AG09309 (cell line): ENCODE measurements at regions not wholly inside any gene's neighbourhood (a gene's known extent, or its start where the extent isn't known, plus 50 kb on each side); places are given as distances from the start of the nearest gene placed in this dataset.

Source experiments
- DNase-seq: peaks from one replicate; pipeline ENCODE4 v3.0.0-alpha.2; 2010; ENCODE audit warnings: low read depth
- H3K4me3 ChIP-seq: 2 replicates; pipeline ENCODE4 v1.5.1; 2011; ENCODE audit warnings: mild to moderate bottlenecking, low read depth, low read length, moderate library complexity; ENCODE audit not compliant: control insufficient read depth
- TF ChIP-seq, protein P1 (sequence below): IDR thresholded peaks from 2 replicates; pipeline ENCODE4 v1.5.1; 2011; ENCODE audit warnings: mild to moderate bottlenecking, low read depth, low read length, inconsistent platforms; ENCODE audit not compliant: insufficient read depth, control insufficient read depth; ENCODE audit errors: missing control alignments

DNA sequence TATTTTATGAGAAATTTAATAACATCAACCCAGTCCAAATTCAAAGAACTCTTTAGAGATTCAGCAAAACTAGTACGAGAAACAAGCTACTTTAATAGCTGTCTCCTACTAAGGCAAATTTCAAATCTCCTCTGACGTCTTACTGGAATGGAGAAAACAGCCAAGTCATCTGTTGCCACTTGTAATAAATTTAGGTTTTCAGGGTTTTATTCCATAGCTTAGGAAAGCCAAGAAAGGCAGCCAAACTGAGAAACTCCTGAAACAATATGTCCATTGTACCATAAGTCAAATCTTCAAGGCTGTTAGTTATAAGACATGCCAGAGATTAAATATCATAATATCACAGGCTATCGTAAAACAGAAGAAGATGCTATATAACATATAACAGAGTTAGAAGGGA, 524.6 kb upstream of the SETBP1 start:
- TF ChIP-seq, protein P1, sequence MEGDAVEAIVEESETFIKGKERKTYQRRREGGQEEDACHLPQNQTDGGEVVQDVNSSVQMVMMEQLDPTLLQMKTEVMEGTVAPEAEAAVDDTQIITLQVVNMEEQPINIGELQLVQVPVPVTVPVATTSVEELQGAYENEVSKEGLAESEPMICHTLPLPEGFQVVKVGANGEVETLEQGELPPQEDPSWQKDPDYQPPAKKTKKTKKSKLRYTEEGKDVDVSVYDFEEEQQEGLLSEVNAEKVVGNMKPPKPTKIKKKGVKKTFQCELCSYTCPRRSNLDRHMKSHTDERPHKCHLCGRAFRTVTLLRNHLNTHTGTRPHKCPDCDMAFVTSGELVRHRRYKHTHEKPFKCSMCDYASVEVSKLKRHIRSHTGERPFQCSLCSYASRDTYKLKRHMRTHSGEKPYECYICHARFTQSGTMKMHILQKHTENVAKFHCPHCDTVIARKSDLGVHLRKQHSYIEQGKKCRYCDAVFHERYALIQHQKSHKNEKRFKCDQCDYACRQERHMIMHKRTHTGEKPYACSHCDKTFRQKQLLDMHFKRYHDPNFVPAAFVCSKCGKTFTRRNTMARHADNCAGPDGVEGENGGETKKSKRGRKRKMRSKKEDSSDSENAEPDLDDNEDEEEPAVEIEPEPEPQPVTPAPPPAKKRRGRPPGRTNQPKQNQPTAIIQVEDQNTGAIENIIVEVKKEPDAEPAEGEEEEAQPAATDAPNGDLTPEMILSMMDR = no peak
- H3K4me3 ChIP-seq = no peak overlapping the region
- DNase-seq = no peak

DNA sequence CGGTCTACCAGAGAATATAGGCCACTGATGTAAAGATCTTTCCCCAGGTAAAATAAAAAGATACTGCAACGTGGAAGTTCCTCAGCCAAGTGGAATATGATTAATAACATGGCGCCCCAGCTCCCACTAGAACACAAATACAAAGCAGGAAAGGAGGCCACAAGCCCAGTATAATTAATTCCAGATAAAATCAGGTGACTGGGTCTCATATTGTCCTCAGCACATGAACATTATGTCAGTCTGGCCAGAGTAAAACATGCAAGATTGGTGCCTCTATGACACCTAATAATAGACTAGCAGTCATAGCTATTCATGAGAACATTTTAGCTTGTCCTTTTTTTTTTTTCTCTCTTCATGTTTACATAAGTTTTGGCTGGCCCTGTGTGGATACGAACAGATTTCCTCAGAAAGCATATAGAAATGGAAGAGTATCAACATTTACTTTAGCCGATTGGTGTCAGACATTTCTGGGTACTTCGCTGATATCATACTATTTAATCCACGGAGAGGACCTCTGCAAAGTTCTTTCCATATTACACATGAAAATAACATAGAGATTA, 523.8 kb upstream of the SETBP1 start:
- TF ChIP-seq, protein P1 = no peak
- H3K4me3 ChIP-seq = no peak overlapping the region
- no peak for DNase-seq

DNA sequence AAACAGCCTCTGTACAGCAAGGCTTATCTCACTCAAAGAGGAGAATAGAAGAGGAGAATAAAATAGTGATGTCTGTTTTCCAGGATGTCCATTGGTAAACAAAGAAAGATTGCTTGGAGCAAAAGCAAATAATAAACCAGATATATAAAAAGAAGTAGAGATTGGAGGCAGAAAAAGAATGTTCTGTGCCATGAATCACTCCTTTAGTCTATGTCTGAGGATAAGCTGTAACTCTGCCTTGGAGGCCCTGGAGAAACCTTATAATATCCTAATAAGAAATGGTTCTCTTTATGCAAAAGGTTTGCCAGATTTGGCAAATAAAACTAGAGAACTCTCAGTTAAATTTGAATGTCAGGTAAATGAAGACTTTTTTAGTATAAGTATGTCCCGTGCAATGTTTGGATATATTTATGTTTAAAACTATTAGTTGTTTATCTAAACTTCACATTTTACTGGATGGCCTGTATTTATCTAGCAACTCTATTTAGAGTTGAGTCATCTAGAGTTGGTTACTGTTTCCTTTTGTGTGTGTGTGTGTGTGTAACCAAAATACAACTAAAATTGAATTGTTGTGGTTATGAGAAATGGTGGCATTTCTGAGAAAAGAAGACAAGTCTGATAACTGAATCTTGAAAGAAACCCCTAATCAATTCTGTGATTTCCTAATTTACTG, 510.3 kb upstream of the SETBP1 start:
- TF ChIP-seq, protein P1 = no peak
- no peak for DNase-seq
- no peak overlapping the region for H3K4me3 ChIP-seq

DNA sequence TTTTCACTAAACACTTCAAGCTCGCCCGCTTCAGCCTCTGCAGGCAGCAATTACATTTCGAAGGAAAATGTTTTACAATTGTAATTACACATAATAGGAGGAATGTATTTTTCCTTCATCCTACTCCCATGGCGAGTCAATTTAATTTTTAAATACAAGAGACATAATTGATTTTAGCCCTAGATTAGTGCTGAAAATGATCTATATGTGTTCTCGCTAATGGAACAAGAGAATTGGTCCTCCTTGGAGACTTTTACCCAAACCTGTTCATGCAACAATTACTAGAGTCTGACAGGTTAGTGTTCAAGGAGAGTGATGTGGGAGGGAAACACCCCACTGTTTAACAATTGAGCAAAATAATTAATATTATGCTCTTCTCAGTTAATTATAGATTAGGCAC, 509.4 kb upstream of the SETBP1 start:
- TF ChIP-seq, protein P1 = no peak
- H3K4me3 ChIP-seq = no peak overlapping the region
- DNase-seq = no peak

DNA sequence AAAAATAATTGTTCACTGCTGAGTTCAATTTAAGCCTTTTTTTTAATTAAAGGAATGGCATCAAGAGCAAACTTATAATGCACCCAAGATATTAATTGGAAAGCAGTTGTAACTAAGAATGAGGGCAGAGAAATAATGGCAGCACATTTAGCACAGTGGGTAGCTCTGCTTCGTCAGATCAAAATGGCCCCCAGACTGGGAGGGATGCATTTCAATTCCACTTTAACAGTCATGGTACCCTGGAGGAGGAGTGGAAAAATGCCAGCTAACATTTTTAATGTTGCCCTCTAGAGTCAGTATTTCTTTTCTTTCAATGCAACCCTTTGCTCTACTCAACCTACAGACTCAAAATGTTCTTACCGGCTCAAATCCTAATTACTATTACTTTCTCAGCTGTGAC, 504.8 kb upstream of the SETBP1 start:
- TF ChIP-seq, protein P1 = no peak
- DNase-seq = no peak

DNA sequence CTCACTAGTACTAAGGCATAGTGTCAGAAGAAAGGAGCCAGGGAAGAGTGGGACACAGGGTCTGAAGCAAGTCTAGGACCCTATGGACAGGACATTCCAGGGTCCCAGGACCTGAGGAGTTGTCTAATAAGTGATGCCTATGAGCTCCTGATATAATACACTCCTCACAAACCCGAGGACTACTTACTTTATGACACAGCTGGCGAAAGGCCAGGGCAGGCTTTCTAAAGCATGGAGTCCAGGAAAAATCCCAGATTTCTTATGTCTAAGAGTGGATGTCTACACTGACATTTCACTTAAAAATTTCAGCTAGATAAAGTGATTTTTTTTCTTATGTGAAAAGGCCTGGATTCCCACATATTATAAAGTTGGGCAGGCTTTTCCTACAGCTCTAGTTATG, 502.2 kb upstream of the SETBP1 start:
- DNase-seq = no peak

More for the DNA sequence above, 504.8 kb upstream of the SETBP1 start:
- no peak overlapping the region for H3K4me3 ChIP-seq

More for the DNA sequence above, 502.2 kb upstream of the SETBP1 start:
- TF ChIP-seq, protein P1 = no peak
- no peak overlapping the region for H3K4me3 ChIP-seq
